K562 (cell line): ENCODE measurements at regions not wholly inside any gene's neighbourhood (a gene's known extent, or its start where the extent isn't known, plus 50 kb on each side); places are given as distances from the start of the nearest gene placed in this dataset.

Experiments
- ATAC-seq: fragments of 200-7000 bp; cut with Tn5 transposase; 3 replicates; pipeline ENCODE4 v1.9.1; 2020; ENCODE audit warnings: moderate library complexity
- BruUV-seq: library from RNA; stranded (reverse); fragments of 400-500 nt; replicated peaks from 2 replicates; lab custom pipeline; 2021; lab: Mats Ljungman, UMichigan
- CTCF ChIA-PET: fragments of 300-600 bp; formaldehyde crosslinking; extraction: SDS; loops from one replicate; lab custom pipeline; 2021; ENCODE audit warnings: low intra/inter-chr PET ratio; lab: Yijun Ruan, JAX
- POLR2A ChIA-PET: fragments of 300-600, 350-650 bp; sonication (Branson Sonifier 250); formaldehyde crosslinking; extraction: SDS; loops from one replicate; lab custom pipeline; 2021; ENCODE audit warnings: antibody characterized with exemption, inconsistent platforms; lab: Yijun Ruan, JAX
- DNase-seq, 4 experiments: peaks; one replicate each; pipeline versions ENCODE4 v3.0.0 to v3.0.0-alpha.2; 2011 to 2018; ENCODE audit warnings: low spot score in 3 of 4, mixed read lengths in 3 of 4; ENCODE audit errors: extremely low read depth in 1 of 4
- FAIRE-seq: peaks from 2 replicates; lab custom pipeline; 2011; peaks lifted over from hg19 to GRCh38; lab: Jason Lieb, UNC
- H2AFZ ChIP-seq: 2 replicates; pipeline ENCODE4 v1.6.0; 2011; ENCODE audit warnings: low read depth, low read length, control low read depth, inconsistent platforms
- H3K27ac ChIP-seq: fragments of 200-600 bp; 3 replicates; pipeline ENCODE4 v1.8.0; 2011; ENCODE audit warnings: low read depth, mild to moderate bottlenecking, control low read depth, inconsistent platforms, low read length, moderate library complexity, mixed read lengths; ENCODE audit errors: extremely low read depth
- H3K27me3 ChIP-seq, 2 experiments: fragments of 300-600 bp in 1 of 2; 2 replicates in 1 of 2; 3 replicates in 1 of 2; pipeline versions ENCODE4 v1.6.0 to v1.8.0; 2011; ENCODE audit warnings: inconsistent platforms in 2 of 2, low read length in 2 of 2, mild to moderate bottlenecking in 1 of 2, mixed read lengths in 1 of 2, moderate library complexity in 1 of 2; ENCODE audit not compliant: control insufficient read depth in 2 of 2, insufficient read depth in 2 of 2
- H3K36me3 ChIP-seq: fragments of 300-600 bp; 3 replicates; pipeline ENCODE4 v1.8.0; 2011; ENCODE audit warnings: mild to moderate bottlenecking, low read length, inconsistent platforms; ENCODE audit not compliant: control insufficient read depth, insufficient read depth
- H3K4me1 ChIP-seq, 2 experiments: fragments of 200-600 bp in 1 of 2; replicated peaks in 1 of 2; 2 replicates in 1 of 2; 3 replicates in 1 of 2; pipeline versions ENCODE4 v1.5.1 to v1.8.0; 2011; ENCODE audit warnings: inconsistent platforms in 2 of 2, low read length in 2 of 2, mild to moderate bottlenecking in 1 of 2, mixed read lengths in 1 of 2, moderate library complexity in 1 of 2; ENCODE audit not compliant: control insufficient read depth in 2 of 2, insufficient read depth in 2 of 2
- H3K4me2 ChIP-seq: 2 replicates; pipeline ENCODE4 v1.6.1; 2011; ENCODE audit warnings: low read length, control low read depth, inconsistent platforms, mixed read lengths; ENCODE audit not compliant: insufficient read depth
- H3K4me3 ChIP-seq: fragments of 200-600 bp; sonication (generic), shearing (Covaris generic); 2 replicates; pipeline ENCODE4 v1.5.1; 2016; ENCODE audit warnings: control low read depth, inconsistent platforms
- H3K79me2 ChIP-seq: fragments of 200-600 bp; 3 replicates; pipeline ENCODE4 v1.8.0; 2011; ENCODE audit warnings: low read length, inconsistent platforms; ENCODE audit not compliant: control insufficient read depth, insufficient read depth
- H3K9ac ChIP-seq, 2 experiments: 2 replicates each; pipeline versions ENCODE4 v1.6.0 to v1.6.1; 2011; ENCODE audit warnings: low read depth in 2 of 2, low read length in 2 of 2, control low read depth in 1 of 2, inconsistent platforms in 1 of 2, mild to moderate bottlenecking in 1 of 2, mixed read lengths in 1 of 2; ENCODE audit not compliant: insufficient read depth in 1 of 2
- H3K9me1 ChIP-seq: one replicate; pipeline ENCODE4 v1.6.0; 2011; ENCODE audit warnings: inconsistent platforms, mild to moderate bottlenecking, low read length, moderate library complexity; ENCODE audit not compliant: control insufficient read depth, insufficient read depth
- H3K9me3 ChIP-seq: replicated peaks from 2 replicates; pipeline ENCODE4 v1.5.1; 2011; ENCODE audit warnings: low read depth, low read length, inconsistent platforms; ENCODE audit not compliant: control insufficient read depth, insufficient read depth
- H4K20me1 ChIP-seq: replicated peaks from 2 replicates; pipeline ENCODE4 v1.6.1; 2011; ENCODE audit warnings: low read length, inconsistent platforms, mixed read lengths; ENCODE audit not compliant: control insufficient read depth, insufficient read depth
- CBFA2T2 ChIP-seq: fragments of 450-650 bp; conservative IDR thresholded peaks from 2 replicates; pipeline ENCODE4 v1.6.1; 2017; ENCODE audit warnings: mild to moderate bottlenecking
- MED1 ChIP-seq: sonication (generic); formaldehyde crosslinking; IDR thresholded peaks from 2 replicates; pipeline ENCODE4 v1.8.1; 2023; ENCODE audit warnings: missing genetic modification reagents, borderline replicate concordance
- NEUROD1 ChIP-seq: fragments of 150-350 bp; IDR thresholded peaks from 2 replicates; pipeline ENCODE4 v1.6.1; 2014; ENCODE audit warnings: borderline replicate concordance, low read length, low read depth; ENCODE audit not compliant: partially characterized antibody
- RBM14 ChIP-seq: fragments of 200-400 bp; formaldehyde crosslinking; IDR thresholded peaks from 2 replicates; pipeline ENCODE4 v1.6.1; 2018; ENCODE audit warnings: low read depth, mild to moderate bottlenecking, low read length, moderate library complexity, borderline replicate concordance; ENCODE audit not compliant: insufficient read depth
- SREBF2 ChIP-seq: sonication (generic); formaldehyde crosslinking; IDR thresholded peaks from 2 replicates; pipeline ENCODE4 v1.4.0; 2020; ENCODE audit warnings: mild to moderate bottlenecking, missing genetic modification reagents
- ZNF165 ChIP-seq: fragments of 250-450 bp; sonication (Bioruptor Pico); IDR thresholded peaks from 2 replicates; pipeline ENCODE4 v1.4.0; 2020; ENCODE audit warnings: borderline replicate concordance
- ZNF75A ChIP-seq: fragments of 450-650 bp; formaldehyde crosslinking; IDR thresholded peaks from 2 replicates; pipeline ENCODE4 v1.4.0; 2020; ENCODE audit warnings: mild to moderate bottlenecking
- WGBS: fragments of 100-300 bp; shearing (Covaris generic); methylation state at CpG from one replicate; pipeline ENCODE4 v1.1.6; 2016; ENCODE audit warnings: low coverage, mixed read lengths; ENCODE audit not compliant: insufficient coverage; ENCODE audit errors: missing lambda C conversion rate; 5-methylcytosine and 5-hydroxymethylcytosine counted together
- in situ Hi-C: fragments of 300-500 bp; cut with MboI; formaldehyde crosslinking; loops from 4 replicates; pipeline ENCODE4 v1.15.0; 2018; ENCODE audit warnings: inconsistent platforms, mixed read lengths
- intact Hi-C: fragments of 100-400 bp; cut with micrococcal nuclease; formaldehyde crosslinking; loops from 2 replicates; pipeline ENCODE4 v1.14.2; 2022
- TF ChIP-seq, protein P1 (sequence below): fragments of 200-400 bp; formaldehyde crosslinking; IDR thresholded peaks from 2 replicates; pipeline ENCODE4 v1.6.1; 2017; ENCODE audit warnings: mild to moderate bottlenecking, low read depth, low read length, moderate library complexity
- TF ChIP-seq, protein P2 (sequence below): fragments of 450-650 bp; IDR thresholded peaks from 2 replicates; pipeline ENCODE4 v1.6.1; 2016; ENCODE audit warnings: antibody characterized with exemption
- TF ChIP-seq, protein P3 (sequence below): fragments of 450-650 bp; formaldehyde crosslinking; IDR thresholded peaks from 2 replicates; pipeline ENCODE4 v1.4.0; 2020; ENCODE audit warnings: mild to moderate bottlenecking, mixed read lengths

DNA sequence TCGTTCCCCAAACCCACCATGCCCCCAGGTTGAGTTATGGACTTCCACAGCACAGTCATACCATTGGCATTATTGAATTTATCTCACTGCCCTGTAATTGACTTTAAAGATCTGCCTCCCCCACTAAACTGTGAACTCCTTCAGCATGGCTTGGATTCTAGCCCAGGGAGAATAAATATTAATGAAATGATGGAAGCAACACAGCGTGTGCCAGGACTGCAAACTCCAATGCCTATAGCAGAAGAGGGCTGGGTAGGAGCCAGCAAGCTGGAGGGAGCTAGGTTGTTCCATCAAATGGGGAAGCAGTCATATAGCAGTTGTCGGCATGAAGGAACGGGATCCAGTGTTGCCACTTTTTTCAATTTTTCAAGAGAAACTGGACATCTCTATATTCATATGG, 69.0 kb upstream of the MSX2 start:
- BruUV-seq: no TSS peak
- Histone ChIP-seq H2AFZ (no peak overlapping the region), H3K36me3 (no peaks in the 10 kb centered on the region), H3K27me3 (no peaks in the 10 kb centered on the region; a peak in 1 of 5 replicates), H3K79me2 (no peaks in the 10 kb centered on the region), H3K9ac (no peak overlapping the region), H3K4me1 (no peaks in the 10 kb centered on the region), H3K4me3 (no peak overlapping the region), H3K4me2 (no peak overlapping the region), H3K9me3 (no peaks in the 10 kb centered on the region), H3K27ac (no peak overlapping the region), H3K9me1 (no peaks in the 10 kb centered on the region), H4K20me1 (no peaks in the 10 kb centered on the region)
- ATAC-seq (no peak), FAIRE-seq (no peak), DNase-seq (no peak)
- ChIA-PET POLR2A (no interaction called here), CTCF (no interaction called here)
- intact Hi-C loops: no loop called here
- WGBS: 0% methylated on average over 4 of the region's 4 CpGs
- in situ Hi-C loops: no loop called here
- TF ChIP-seq NEUROD1 (no peak), ZNF165 (no peak), MED1 (CRISPR knock-in tag) (no peak), CBFA2T2 (no peak), ZNF75A (no peak), RBM14 (no peak), SREBF2 (CRISPR knock-in tag) (no peak)
- TF ChIP-seq, protein P1, sequence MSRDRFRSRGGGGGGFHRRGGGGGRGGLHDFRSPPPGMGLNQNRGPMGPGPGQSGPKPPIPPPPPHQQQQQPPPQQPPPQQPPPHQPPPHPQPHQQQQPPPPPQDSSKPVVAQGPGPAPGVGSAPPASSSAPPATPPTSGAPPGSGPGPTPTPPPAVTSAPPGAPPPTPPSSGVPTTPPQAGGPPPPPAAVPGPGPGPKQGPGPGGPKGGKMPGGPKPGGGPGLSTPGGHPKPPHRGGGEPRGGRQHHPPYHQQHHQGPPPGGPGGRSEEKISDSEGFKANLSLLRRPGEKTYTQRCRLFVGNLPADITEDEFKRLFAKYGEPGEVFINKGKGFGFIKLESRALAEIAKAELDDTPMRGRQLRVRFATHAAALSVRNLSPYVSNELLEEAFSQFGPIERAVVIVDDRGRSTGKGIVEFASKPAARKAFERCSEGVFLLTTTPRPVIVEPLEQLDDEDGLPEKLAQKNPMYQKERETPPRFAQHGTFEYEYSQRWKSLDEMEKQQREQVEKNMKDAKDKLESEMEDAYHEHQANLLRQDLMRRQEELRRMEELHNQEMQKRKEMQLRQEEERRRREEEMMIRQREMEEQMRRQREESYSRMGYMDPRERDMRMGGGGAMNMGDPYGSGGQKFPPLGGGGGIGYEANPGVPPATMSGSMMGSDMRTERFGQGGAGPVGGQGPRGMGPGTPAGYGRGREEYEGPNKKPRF: no peak
- TF ChIP-seq, protein P2, sequence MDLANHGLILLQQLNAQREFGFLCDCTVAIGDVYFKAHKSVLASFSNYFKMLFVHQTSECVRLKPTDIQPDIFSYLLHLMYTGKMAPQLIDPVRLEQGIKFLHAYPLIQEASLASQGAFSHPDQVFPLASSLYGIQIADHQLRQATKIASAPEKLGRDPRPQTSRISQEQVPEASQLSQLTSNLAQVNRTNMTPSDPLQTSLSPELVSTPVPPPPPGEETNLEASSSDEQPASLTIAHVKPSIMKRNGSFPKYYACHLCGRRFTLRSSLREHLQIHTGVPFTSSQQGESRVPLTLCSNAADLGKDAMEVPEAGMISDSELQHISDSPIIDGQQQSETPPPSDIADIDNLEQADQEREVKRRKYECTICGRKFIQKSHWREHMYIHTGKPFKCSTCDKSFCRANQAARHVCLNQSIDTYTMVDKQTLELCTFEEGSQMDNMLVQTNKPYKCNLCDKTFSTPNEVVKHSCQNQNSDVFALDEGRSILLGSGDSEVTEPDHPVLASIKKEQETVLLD: no peak
- TF ChIP-seq, protein P3, sequence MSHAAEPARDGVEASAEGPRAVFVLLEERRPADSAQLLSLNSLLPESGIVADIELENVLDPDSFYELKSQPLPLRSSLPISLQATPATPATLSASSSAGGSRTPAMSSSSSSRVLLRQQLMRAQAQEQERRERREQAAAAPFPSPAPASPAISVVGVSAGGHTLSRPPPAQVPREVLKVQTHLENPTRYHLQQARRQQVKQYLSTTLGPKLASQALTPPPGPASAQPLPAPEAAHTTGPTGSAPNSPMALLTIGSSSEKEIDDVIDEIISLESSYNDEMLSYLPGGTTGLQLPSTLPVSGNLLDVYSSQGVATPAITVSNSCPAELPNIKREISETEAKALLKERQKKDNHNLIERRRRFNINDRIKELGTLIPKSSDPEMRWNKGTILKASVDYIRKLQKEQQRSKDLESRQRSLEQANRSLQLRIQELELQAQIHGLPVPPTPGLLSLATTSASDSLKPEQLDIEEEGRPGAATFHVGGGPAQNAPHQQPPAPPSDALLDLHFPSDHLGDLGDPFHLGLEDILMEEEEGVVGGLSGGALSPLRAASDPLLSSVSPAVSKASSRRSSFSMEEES (CRISPR knock-in tag): no peak
